Natural killer cell (primary cell): ENCODE measurements at regions not wholly inside any gene's neighbourhood (a gene's known extent, or its start where the extent isn't known, plus 50 kb on each side); places are given as distances from the start of the nearest gene placed in this dataset.

Experiments
- ATAC-seq, 3 donors: fragments of 150-1000 bp in 2 of 3; fragments of 200-7000 bp in 1 of 3; cut with Tn5 transposase; 1 replicate in 1 of 3; 2 replicates in 2 of 3; pipeline ENCODE4 v1.10.0; 2021; ENCODE audit warnings: mild to moderate bottlenecking in 2 of 3, moderate library complexity in 2 of 3
- DNase-seq, 2 donors: peaks; one replicate each; pipeline versions ENCODE4 v3.0.0 to v3.0.0-alpha.2; 2013 to 2021; ENCODE audit warnings: mixed read lengths in 1 of 2
- H3K27ac ChIP-seq: one replicate; pipeline ENCODE4 v1.5.1; 2013; ENCODE audit warnings: mild to moderate bottlenecking, low read length
- H3K27me3 ChIP-seq: one replicate; pipeline ENCODE4 v1.6.1; 2013; ENCODE audit warnings: low read length; ENCODE audit not compliant: control insufficient read depth, insufficient read depth
- H3K36me3 ChIP-seq: one replicate; pipeline ENCODE4 v1.6.1; 2013; ENCODE audit warnings: low read length; ENCODE audit not compliant: control insufficient read depth, insufficient read depth
- H3K4me1 ChIP-seq: one replicate; pipeline ENCODE4 v1.6.1; 2013; ENCODE audit warnings: low read length; ENCODE audit not compliant: control insufficient read depth, insufficient read depth
- H3K4me3 ChIP-seq: one replicate; pipeline ENCODE4 v1.5.1; 2013; ENCODE audit warnings: low read length
- H3K9me3 ChIP-seq: one replicate; pipeline ENCODE4 v1.6.1; 2013; ENCODE audit warnings: low read length; ENCODE audit not compliant: control insufficient read depth, insufficient read depth
- H3K27ac Mint-ChIP-seq, 2 donors: one replicate each; pipeline ENCODE4 v1.8.0; 2022; ENCODE audit warnings: mild to moderate bottlenecking in 2 of 2, mixed read lengths in 2 of 2, moderate library complexity in 1 of 2
- H3K27me3 Mint-ChIP-seq, 2 donors: one replicate each; pipeline ENCODE4 v1.8.0; 2022; ENCODE audit warnings: low read depth in 2 of 2, mixed read lengths in 2 of 2
- H3K36me3 Mint-ChIP-seq: one replicate; pipeline ENCODE4 v1.8.0; 2022; ENCODE audit warnings: mixed read lengths
- H3K4me1 Mint-ChIP-seq, 2 donors: one replicate each; pipeline ENCODE4 v1.8.0; 2022; ENCODE audit warnings: mixed read lengths in 2 of 2
- H3K4me3 Mint-ChIP-seq: one replicate; pipeline ENCODE4 v1.8.0; 2022; ENCODE audit warnings: mild to moderate bottlenecking, moderate library complexity, mixed read lengths
- H3K9me3 Mint-ChIP-seq, 2 donors: one replicate each; pipeline ENCODE4 v1.8.0; 2022; ENCODE audit warnings: mixed read lengths in 2 of 2
- WGBS: methylation state at CpG from one replicate; pipeline ENCODE4 v1.1.7; 2013; ENCODE audit warnings: missing lambda C conversion rate; ENCODE audit not compliant: insufficient coverage; 5-methylcytosine and 5-hydroxymethylcytosine counted together
- intact Hi-C: fragments of 100-400 bp; cut with micrococcal nuclease; formaldehyde crosslinking; loops from one replicate; pipeline ENCODE4 v1.14.2; 2022
- TF ChIP-seq, protein P1 (sequence below): fragments of 200-600 bp; IDR thresholded peaks from one replicate; pipeline ENCODE4 v1.8.0; 2022; ENCODE audit warnings: antibody characterized with exemption

DNA sequence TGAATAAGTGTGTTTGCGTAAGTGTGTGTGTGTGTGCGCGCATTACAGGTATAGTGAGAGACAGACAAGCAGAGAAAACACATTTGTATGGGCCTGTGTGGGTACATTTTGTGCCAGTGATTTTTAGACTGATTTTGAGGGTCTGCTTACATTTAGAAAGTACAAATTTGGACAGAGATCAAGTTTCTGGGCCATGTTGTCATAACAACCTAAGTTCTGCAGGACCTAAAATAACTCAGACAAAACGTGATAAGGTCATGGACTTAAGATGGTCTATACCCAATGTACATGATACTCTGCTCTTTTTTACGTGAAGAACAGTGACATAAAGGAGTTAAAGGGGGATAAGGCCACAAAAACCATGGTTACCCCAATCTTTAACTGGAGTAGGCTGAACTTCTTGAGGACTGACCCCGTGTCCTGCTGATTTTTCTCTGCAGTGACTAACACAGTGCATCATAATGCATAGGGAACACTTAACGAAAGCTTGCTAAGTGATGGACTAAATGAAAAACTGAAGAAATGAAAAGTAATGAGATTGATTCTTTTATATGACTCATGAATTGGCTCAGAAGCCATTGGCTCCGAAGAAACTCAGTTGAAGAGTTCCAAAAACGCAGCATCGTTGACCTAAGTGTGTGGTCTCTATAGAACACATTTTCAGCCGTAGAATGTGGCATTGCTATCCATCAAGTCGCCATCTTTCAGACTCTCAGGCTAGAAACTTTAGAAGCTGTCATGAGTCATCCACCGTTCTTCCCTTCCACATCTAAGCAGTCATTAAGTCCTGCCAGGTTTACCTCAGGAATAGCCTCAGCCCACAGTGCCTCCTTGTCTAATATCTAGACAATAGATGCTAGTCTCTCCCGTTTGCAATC is 61.6 kb upstream of the NCOA1 start:
- intact Hi-C loops, result no loop called here
- H3K27me3 Mint-ChIP-seq, result no peaks in the 10 kb centered on the region
- ATAC-seq, result no peak
- Histone ChIP-seq H3K4me1 (no peaks in the 10 kb centered on the region), H3K4me3 (no peak overlapping the region), H3K36me3 (no peaks in the 10 kb centered on the region), H3K27me3 (no peaks in the 10 kb centered on the region), H3K27ac (no peak overlapping the region), H3K9me3 (no peaks in the 10 kb centered on the region)
- no peak overlapping the region for H3K27ac Mint-ChIP-seq
- 84% methylated on average over 14 of the region's 14 CpGs for WGBS
- H3K36me3 Mint-ChIP-seq, result no peaks in the 10 kb centered on the region
- no peaks in the 10 kb centered on the region for H3K4me1 Mint-ChIP-seq
- no peak for DNase-seq
- no peak overlapping the region for H3K4me3 Mint-ChIP-seq
- H3K9me3 Mint-ChIP-seq, result no peaks in the 10 kb centered on the region
- TF ChIP-seq, protein P1, sequence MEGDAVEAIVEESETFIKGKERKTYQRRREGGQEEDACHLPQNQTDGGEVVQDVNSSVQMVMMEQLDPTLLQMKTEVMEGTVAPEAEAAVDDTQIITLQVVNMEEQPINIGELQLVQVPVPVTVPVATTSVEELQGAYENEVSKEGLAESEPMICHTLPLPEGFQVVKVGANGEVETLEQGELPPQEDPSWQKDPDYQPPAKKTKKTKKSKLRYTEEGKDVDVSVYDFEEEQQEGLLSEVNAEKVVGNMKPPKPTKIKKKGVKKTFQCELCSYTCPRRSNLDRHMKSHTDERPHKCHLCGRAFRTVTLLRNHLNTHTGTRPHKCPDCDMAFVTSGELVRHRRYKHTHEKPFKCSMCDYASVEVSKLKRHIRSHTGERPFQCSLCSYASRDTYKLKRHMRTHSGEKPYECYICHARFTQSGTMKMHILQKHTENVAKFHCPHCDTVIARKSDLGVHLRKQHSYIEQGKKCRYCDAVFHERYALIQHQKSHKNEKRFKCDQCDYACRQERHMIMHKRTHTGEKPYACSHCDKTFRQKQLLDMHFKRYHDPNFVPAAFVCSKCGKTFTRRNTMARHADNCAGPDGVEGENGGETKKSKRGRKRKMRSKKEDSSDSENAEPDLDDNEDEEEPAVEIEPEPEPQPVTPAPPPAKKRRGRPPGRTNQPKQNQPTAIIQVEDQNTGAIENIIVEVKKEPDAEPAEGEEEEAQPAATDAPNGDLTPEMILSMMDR, result no peak

DNA sequence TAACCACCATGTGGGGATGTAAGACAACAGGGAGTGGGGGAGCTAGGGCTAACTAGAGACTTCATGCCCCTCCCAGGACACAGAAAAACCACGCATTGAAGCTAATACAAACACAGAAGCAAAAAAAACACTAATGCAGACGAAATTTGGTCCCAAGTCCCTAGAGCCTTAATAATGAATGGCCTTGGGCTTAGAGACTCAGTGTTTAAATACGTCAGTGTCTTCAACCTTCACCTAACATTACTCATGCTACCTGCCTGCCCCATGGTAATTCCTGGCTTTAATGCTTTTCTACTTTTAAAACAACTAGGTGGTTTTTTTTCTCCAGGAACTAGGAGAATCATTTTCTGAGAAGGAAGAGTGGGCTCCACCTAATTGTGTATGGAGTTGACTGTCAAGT is 64.1 kb upstream of the ITSN2 start:
- Histone ChIP-seq H3K4me3 (no peak overlapping the region), H3K9me3 (no peaks in the 10 kb centered on the region), H3K36me3 (no peaks in the 10 kb centered on the region), H3K27me3 (no peaks in the 10 kb centered on the region), H3K4me1 (no peaks in the 10 kb centered on the region), H3K27ac (no peak overlapping the region)
- no peak for DNase-seq
- H3K9me3 Mint-ChIP-seq, result no peaks in the 10 kb centered on the region
- intact Hi-C loops, result no loop called here
- ATAC-seq, result no peak
- no peak overlapping the region for H3K27ac Mint-ChIP-seq
- H3K27me3 Mint-ChIP-seq, result no peaks in the 10 kb centered on the region
- H3K4me1 Mint-ChIP-seq, result peaks cover 0 to 6% of the 10 kb centered on the region in 2 donors
- TF ChIP-seq, protein P1, result no peak
- no peak overlapping the region for H3K4me3 Mint-ChIP-seq
- WGBS, result 84% methylated on average over 3 of the region's 3 CpGs
- no peaks in the 10 kb centered on the region for H3K36me3 Mint-ChIP-seq

DNA sequence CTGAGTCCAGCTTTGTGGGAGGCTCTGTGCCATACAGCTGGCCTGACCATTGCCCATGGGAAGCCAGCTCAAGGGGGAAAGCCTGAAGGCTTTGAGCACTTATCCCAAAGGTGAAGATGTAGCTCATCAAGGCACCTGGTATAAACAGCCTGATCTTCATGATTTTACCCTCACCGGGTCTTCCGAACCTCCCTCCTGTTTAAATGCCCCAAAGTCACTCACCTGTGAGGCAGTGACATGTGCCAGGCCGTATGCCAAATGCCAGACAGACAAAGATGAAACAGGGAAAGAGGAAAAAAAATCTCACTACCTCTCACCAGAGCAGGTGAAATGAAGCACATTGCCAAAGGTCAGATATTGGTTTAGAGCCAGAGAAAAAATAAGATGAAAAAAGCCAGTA is 62.8 kb upstream of the ITSN2 start:
- Histone ChIP-seq H3K4me1 (no peaks in the 10 kb centered on the region), H3K36me3 (no peaks in the 10 kb centered on the region), H3K27ac (no peak overlapping the region), H3K27me3 (no peaks in the 10 kb centered on the region), H3K4me3 (no peak overlapping the region), H3K9me3 (no peaks in the 10 kb centered on the region)
- no peak for DNase-seq
- Mint-ChIP-seq H3K4me3 (no peak overlapping the region), H3K4me1 (peaks cover 0 to 6% of the 10 kb centered on the region in 2 donors), H3K27me3 (no peaks in the 10 kb centered on the region), H3K9me3 (no peaks in the 10 kb centered on the region), H3K27ac (no peak overlapping the region), H3K36me3 (no peaks in the 10 kb centered on the region)
- TF ChIP-seq, protein P1, result no peak
- ATAC-seq, result no peak
- 100% methylated on average over 2 of the region's 3 CpGs for WGBS
- intact Hi-C loops, result no loop called here
